SK-N-SH (cell line): ENCODE measurements at regions not wholly inside any gene's neighbourhood (a gene's known extent, or its start where the extent isn't known, plus 50 kb on each side); places are given as distances from the start of the nearest gene placed in this dataset.

ENCODE experiments used
- CTCF ChIA-PET: fragments of 300-600, 350-600 bp; formaldehyde crosslinking; extraction: SDS; loops from one replicate; lab custom pipeline; 2021; lab: Yijun Ruan, JAX
- POLR2A ChIA-PET: fragments of 350-600 bp; sonication (Branson Sonifier 250); formaldehyde crosslinking; extraction: SDS; loops from one replicate; lab custom pipeline; 2020; ENCODE audit warnings: antibody characterized with exemption, inconsistent platforms; lab: Yijun Ruan, JAX
- DNase-seq: peaks from one replicate; pipeline ENCODE4 v3.0.0; 2012
- H2AFZ ChIP-seq: fragments of 200-600 bp; sonication (generic); 2 replicates; pipeline ENCODE4 v1.8.1; 2016; ENCODE audit warnings: antibody characterized with exemption, mild to moderate bottlenecking, low read depth
- H3F3A ChIP-seq: fragments of 200-600 bp; sonication (generic); replicated peaks from 2 replicates; pipeline ENCODE3; 2016; ENCODE audit warnings: antibody characterized with exemption, mild to moderate bottlenecking; ENCODE audit not compliant: insufficient read depth
- H3K27ac ChIP-seq, 2 experiments: fragments of 200-500 bp in 1 of 2; fragments of 200-600 bp in 1 of 2; sonication (Bioruptor generic) in 1 of 2; sonication (generic), shearing (Covaris generic) in 1 of 2; 2 replicates each; pipeline versions ENCODE4 v1.5.1 to v1.6.1; 2014 to 2016; ENCODE audit warnings: low read depth in 2 of 2, inconsistent platforms in 1 of 2, low read length in 1 of 2, mild to moderate bottlenecking in 1 of 2, mixed read lengths in 1 of 2
- H3K27me3 ChIP-seq: fragments of 200-600 bp; sonication (generic), shearing (Covaris generic); 2 replicates; pipeline ENCODE4 v1.6.1; 2016; ENCODE audit warnings: mixed run types; ENCODE audit not compliant: insufficient read depth
- H3K36me3 ChIP-seq, 2 experiments: fragments of 200-500 bp in 1 of 2; fragments of 200-600 bp in 1 of 2; sonication (Bioruptor generic) in 1 of 2; sonication (generic) in 1 of 2; replicated peaks in 1 of 2; 2 replicates each; pipeline versions ENCODE3 to v1.5.1; 2014 to 2016; ENCODE audit warnings: low read length in 1 of 2, mild to moderate bottlenecking in 1 of 2; ENCODE audit not compliant: insufficient read depth in 2 of 2, control insufficient read depth in 1 of 2
- H3K4me1 ChIP-seq, 2 experiments: fragments of 200-500 bp in 1 of 2; fragments of 200-600 bp in 1 of 2; sonication (Bioruptor generic) in 1 of 2; sonication (generic), shearing (Covaris generic) in 1 of 2; 2 replicates each; pipeline versions ENCODE4 v1.5.1 to v1.6.1; 2014 to 2016; ENCODE audit warnings: low read depth in 1 of 2, low read length in 1 of 2, mixed run types in 1 of 2; ENCODE audit not compliant: insufficient read depth in 2 of 2, control insufficient read depth in 1 of 2
- H3K4me2 ChIP-seq: fragments of 200-600 bp; sonication (generic), shearing (Covaris generic); 2 replicates; pipeline ENCODE4 v1.6.1; 2017; ENCODE audit warnings: mixed run types
- H3K4me3 ChIP-seq, 2 experiments: fragments of 200-500 bp in 1 of 2; fragments of 200-600 bp in 1 of 2; sonication (Bioruptor generic) in 1 of 2; sonication (generic), shearing (Covaris generic) in 1 of 2; 2 replicates each; pipeline versions ENCODE4 v1.5.1 to v1.8.1; 2014 to 2016; ENCODE audit warnings: low read depth in 2 of 2, inconsistent platforms in 1 of 2, low read length in 1 of 2, mild to moderate bottlenecking in 1 of 2, mixed read lengths in 1 of 2, moderate library complexity in 1 of 2
- H3K79me2 ChIP-seq: fragments of 200-600 bp; sonication (generic); 2 replicates; pipeline ENCODE4 v1.8.1; 2017; ENCODE audit warnings: mild to moderate bottlenecking; ENCODE audit not compliant: insufficient read depth
- H3K9ac ChIP-seq: fragments of 200-600 bp; sonication (generic); 2 replicates; pipeline ENCODE4 v1.6.1; 2017; ENCODE audit warnings: mixed run types
- H3K9me2 ChIP-seq: fragments of 200-600 bp; sonication (generic); 2 replicates; pipeline ENCODE4 v1.6.1; 2017; ENCODE audit warnings: mixed run types
- H3K9me3 ChIP-seq: fragments of 200-600 bp; sonication (generic); 2 replicates; pipeline ENCODE4 v1.6.1; 2017; ENCODE audit warnings: mixed run types, mild to moderate bottlenecking, moderate library complexity
- H4K20me1 ChIP-seq: fragments of 200-600 bp; sonication (generic); 2 replicates; pipeline ENCODE4 v1.6.1; 2017; ENCODE audit warnings: mild to moderate bottlenecking, mixed run types; ENCODE audit not compliant: insufficient read depth
- CHD2 ChIP-seq: fragments of 150-350 bp; IDR thresholded peaks from 2 replicates; pipeline ENCODE4 v1.6.1; 2018; ENCODE audit warnings: low read length; ENCODE audit not compliant: partially characterized antibody
- EP300 ChIP-seq, 2 experiments: IDR thresholded peaks; 2 replicates each; pipeline versions ENCODE4 v1.4.0 to v1.6.1; 2012; ENCODE audit warnings: borderline replicate concordance in 1 of 2, low read depth in 1 of 2, low read length in 1 of 2
- GABPA ChIP-seq: IDR thresholded peaks from 2 replicates; pipeline ENCODE4 v1.4.0; 2012; ENCODE audit warnings: low read depth, mild to moderate bottlenecking
- GATA2 ChIP-seq: sonication (generic); formaldehyde crosslinking; IDR thresholded peaks from 2 replicates; pipeline ENCODE4 v1.5.0; 2020; ENCODE audit warnings: mild to moderate bottlenecking, missing genetic modification reagents
- MXI1 ChIP-seq: IDR thresholded peaks from 2 replicates; pipeline ENCODE4 v1.6.1; 2012; ENCODE audit warnings: mild to moderate bottlenecking, low read depth, low read length, improper control_type of control experiment
- NFIC ChIP-seq: IDR thresholded peaks from 2 replicates; pipeline ENCODE4 v1.4.0; 2012; ENCODE audit warnings: borderline replicate concordance
- NRF1 ChIP-seq: IDR thresholded peaks from 2 replicates; pipeline ENCODE4 v1.6.1; 2012; ENCODE audit warnings: low read depth, mild to moderate bottlenecking, low read length
- PBX3 ChIP-seq: IDR thresholded peaks from 2 replicates; pipeline ENCODE4; 2012
- POLR2AphosphoS5 ChIP-seq: IDR thresholded peaks from 2 replicates; pipeline ENCODE4 v1.6.1; 2012; ENCODE audit warnings: low read depth, low read length
- RAD21 ChIP-seq: IDR thresholded peaks from 2 replicates; pipeline ENCODE4 v1.6.1; 2012; ENCODE audit warnings: mild to moderate bottlenecking, low read length
- RCOR1 ChIP-seq: fragments of 150-350 bp; IDR thresholded peaks from 2 replicates; pipeline ENCODE4 v1.6.1; 2017; ENCODE audit warnings: antibody characterized with exemption, low read length
- RFX5 ChIP-seq: IDR thresholded peaks from 2 replicates; pipeline ENCODE4 v1.6.1; 2012; ENCODE audit warnings: mild to moderate bottlenecking, improper control_type of control experiment, low read length
- RXRA ChIP-seq: IDR thresholded peaks from 2 replicates; pipeline ENCODE4 v1.4.0; 2012; ENCODE audit warnings: low read depth, mild to moderate bottlenecking, borderline replicate concordance
- SIN3A ChIP-seq: IDR thresholded peaks from 2 replicates; pipeline ENCODE4 v1.6.1; 2012; ENCODE audit warnings: low read depth, mild to moderate bottlenecking, low read length, moderate library complexity, borderline replicate concordance
- SMC3 ChIP-seq: IDR thresholded peaks from 2 replicates; pipeline ENCODE4 v1.6.1; 2012; ENCODE audit warnings: low read depth, low read length, improper control_type of control experiment
- TCF12 ChIP-seq: IDR thresholded peaks from 2 replicates; pipeline ENCODE4 v1.4.0; 2012
- WGBS: methylation state at CpG from one replicate; pipeline ENCODE4 v1.1.6; 2017; ENCODE audit warnings: low lambda C conversion rate; 5-methylcytosine and 5-hydroxymethylcytosine counted together
- TF ChIP-seq, protein P1 (sequence below): IDR thresholded peaks from 2 replicates; pipeline ENCODE4 v1.4.0; 2012; ENCODE audit warnings: low read depth
- TF ChIP-seq, protein P2 (sequence below): fragments of 150-350 bp; IDR thresholded peaks from 2 replicates; pipeline ENCODE4 v1.6.1; 2016; ENCODE audit warnings: mild to moderate bottlenecking, low read depth, low read length
- TF ChIP-seq, protein P3 (sequence below): IDR thresholded peaks from 2 replicates; pipeline ENCODE4 v1.4.0; 2012; ENCODE audit warnings: low read depth, borderline replicate concordance
- TF ChIP-seq, protein P4 (sequence below): fragments of 200-600 bp; sonication (generic); IDR thresholded peaks from 2 replicates; pipeline ENCODE4 v1.6.1; 2017; ENCODE audit warnings: antibody characterized with exemption, mild to moderate bottlenecking, moderate library complexity

DNA sequence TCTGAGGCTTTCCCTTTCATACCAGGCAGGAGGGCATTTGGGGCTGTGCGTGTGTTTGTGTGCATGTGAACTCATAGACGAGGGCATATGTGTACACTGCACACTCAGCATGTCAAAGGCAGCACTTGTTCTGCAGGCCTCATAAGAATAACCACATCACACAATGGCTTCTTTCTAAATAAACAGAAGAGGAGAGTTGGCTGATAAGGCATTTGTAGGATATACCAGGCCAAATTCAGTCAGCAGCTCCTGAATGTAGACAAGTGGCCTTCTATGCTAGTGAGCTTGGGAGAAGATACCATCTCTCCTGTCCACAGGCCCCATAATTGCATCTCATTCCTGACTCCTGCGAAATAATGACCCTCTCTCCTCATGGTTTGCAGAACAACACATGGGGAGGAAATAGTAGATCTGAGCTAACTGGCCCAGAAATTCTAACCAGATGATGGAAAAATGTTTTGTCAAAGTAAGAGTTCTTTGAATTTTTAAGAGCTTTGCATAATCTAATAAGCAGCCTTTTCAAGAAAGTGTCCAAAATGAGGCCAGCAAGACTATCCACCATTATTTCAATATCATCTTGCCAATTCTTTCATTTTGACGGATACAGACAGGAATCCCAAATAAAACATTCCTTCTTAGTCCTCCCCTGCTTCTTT lies 60.5 kb upstream of the GAS1 start:
- TF ChIP-seq TCF12 (peak; percentile 47; the same call in 1 of the 2 replicates), GATA2 (CRISPR knock-in tag) (peak; percentile 80), NFIC (no peak), SMC3 (no peak; the same call in 1 of the 2 replicates), RAD21 (no peak; the same call in 1 of the 2 replicates), GABPA (no peak), CHD2 (peak; percentile 12), RFX5 (no peak), RCOR1 (no peak; the same call in 1 of the 2 replicates), RXRA (no peak), SIN3A (no peak), NRF1 (no peak), MXI1 (peak; percentile 44; the same call in 1 of the 2 replicates), EP300 (IDR thresholded peaks at IDR 0.05; ENCODE audit: borderline replicate concordance in 1 of 2, low read depth in 1 of 2, low read length in 1 of 2) (peak in 1 of 2 experiments; percentile 55; a peak in 2 of 4 replicates), POLR2AphosphoS5 (no peak), PBX3 (no peak)
- TF ChIP-seq, protein P1, sequence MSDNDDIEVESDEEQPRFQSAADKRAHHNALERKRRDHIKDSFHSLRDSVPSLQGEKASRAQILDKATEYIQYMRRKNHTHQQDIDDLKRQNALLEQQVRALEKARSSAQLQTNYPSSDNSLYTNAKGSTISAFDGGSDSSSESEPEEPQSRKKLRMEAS: no peak
- TF ChIP-seq, protein P2, sequence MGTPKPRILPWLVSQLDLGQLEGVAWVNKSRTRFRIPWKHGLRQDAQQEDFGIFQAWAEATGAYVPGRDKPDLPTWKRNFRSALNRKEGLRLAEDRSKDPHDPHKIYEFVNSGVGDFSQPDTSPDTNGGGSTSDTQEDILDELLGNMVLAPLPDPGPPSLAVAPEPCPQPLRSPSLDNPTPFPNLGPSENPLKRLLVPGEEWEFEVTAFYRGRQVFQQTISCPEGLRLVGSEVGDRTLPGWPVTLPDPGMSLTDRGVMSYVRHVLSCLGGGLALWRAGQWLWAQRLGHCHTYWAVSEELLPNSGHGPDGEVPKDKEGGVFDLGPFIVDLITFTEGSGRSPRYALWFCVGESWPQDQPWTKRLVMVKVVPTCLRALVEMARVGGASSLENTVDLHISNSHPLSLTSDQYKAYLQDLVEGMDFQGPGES: no peak
- TF ChIP-seq, protein P3, sequence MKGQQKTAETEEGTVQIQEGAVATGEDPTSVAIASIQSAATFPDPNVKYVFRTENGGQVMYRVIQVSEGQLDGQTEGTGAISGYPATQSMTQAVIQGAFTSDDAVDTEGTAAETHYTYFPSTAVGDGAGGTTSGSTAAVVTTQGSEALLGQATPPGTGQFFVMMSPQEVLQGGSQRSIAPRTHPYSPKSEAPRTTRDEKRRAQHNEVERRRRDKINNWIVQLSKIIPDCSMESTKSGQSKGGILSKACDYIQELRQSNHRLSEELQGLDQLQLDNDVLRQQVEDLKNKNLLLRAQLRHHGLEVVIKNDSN: no peak
- TF ChIP-seq, protein P4, sequence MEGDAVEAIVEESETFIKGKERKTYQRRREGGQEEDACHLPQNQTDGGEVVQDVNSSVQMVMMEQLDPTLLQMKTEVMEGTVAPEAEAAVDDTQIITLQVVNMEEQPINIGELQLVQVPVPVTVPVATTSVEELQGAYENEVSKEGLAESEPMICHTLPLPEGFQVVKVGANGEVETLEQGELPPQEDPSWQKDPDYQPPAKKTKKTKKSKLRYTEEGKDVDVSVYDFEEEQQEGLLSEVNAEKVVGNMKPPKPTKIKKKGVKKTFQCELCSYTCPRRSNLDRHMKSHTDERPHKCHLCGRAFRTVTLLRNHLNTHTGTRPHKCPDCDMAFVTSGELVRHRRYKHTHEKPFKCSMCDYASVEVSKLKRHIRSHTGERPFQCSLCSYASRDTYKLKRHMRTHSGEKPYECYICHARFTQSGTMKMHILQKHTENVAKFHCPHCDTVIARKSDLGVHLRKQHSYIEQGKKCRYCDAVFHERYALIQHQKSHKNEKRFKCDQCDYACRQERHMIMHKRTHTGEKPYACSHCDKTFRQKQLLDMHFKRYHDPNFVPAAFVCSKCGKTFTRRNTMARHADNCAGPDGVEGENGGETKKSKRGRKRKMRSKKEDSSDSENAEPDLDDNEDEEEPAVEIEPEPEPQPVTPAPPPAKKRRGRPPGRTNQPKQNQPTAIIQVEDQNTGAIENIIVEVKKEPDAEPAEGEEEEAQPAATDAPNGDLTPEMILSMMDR: no peak
- H3K4me2 ChIP-seq: no peak overlapping the region
- no peaks in the 10 kb centered on the region for H3K36me3 ChIP-seq
- no peaks in the 10 kb centered on the region for H3K79me2 ChIP-seq
- H3K27me3 ChIP-seq: no peaks in the 10 kb centered on the region
- no peak overlapping the region for H2AFZ ChIP-seq
- H3F3A ChIP-seq: no peaks in the 10 kb centered on the region
- peaks cover 0 to 15% of the 10 kb centered on the region in 2 experiments; a peak in 2 of 4 replicates for H3K4me1 ChIP-seq
- 48% methylated on average over 4 of the region's 4 CpGs for WGBS
- peak overlapping the region in 1 of 2 experiments; percentile 84; a peak in 2 of 4 replicates for H3K27ac ChIP-seq
- no peak overlapping the region for H3K4me3 ChIP-seq
- ChIA-PET POLR2A (no interaction called here), CTCF (interaction anchor here (0.7 to 1.2 kb wide), 2 partner anchors 33 to 59 kb away, joined by 3 read pairs; no protein-coding TSS in a partner anchor)
- H3K9me2 ChIP-seq: no peaks in the 10 kb centered on the region; the same call in 1 of the 2 replicates
- H3K9me3 ChIP-seq: no peaks in the 10 kb centered on the region
- H4K20me1 ChIP-seq: no peaks in the 10 kb centered on the region
- peak; percentile 69 for DNase-seq
- H3K9ac ChIP-seq: no peak overlapping the region
